GM12865 (cell line): ENCODE measurements at regions not wholly inside any gene's neighbourhood (a gene's known extent, or its start where the extent isn't known, plus 50 kb on each side); places are given as distances from the start of the nearest gene placed in this dataset.

ENCODE experiments used
- DNase-seq: peaks from one replicate; pipeline ENCODE4 v3.0.0; 2010; ENCODE audit warnings: low read depth
- H3K4me3 ChIP-seq: 2 replicates; pipeline ENCODE4 v1.5.1; 2011; ENCODE audit warnings: mild to moderate bottlenecking, low read depth, low read length, control low read depth
- TF ChIP-seq, protein P1 (sequence below): IDR thresholded peaks from 2 replicates; pipeline ENCODE4 v1.5.1; 2011; ENCODE audit warnings: low read length, control low read depth, low read depth, inconsistent platforms; ENCODE audit not compliant: insufficient read depth; ENCODE audit errors: missing control alignments

DNA sequence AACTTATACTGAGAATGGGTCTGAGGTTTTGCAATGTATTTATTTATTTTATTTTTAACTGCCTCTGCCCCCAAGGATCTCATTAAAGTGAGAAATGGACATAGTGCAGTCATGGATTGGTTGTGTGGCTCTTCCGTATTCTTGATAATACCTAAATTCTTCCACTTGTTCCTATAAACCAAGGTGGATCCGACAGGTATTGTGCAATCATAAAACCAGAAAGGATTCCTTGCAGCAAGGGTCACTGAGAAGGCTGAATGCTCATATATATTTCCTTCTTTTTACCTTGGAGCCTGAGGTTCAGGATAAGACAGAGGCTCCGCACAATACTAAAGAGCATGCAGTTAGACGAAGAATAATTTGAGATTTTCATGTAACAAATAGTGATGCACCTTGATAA is 826.0 kb upstream of the SOX11 start:
- DNase-seq: no peak
- TF ChIP-seq, protein P1, sequence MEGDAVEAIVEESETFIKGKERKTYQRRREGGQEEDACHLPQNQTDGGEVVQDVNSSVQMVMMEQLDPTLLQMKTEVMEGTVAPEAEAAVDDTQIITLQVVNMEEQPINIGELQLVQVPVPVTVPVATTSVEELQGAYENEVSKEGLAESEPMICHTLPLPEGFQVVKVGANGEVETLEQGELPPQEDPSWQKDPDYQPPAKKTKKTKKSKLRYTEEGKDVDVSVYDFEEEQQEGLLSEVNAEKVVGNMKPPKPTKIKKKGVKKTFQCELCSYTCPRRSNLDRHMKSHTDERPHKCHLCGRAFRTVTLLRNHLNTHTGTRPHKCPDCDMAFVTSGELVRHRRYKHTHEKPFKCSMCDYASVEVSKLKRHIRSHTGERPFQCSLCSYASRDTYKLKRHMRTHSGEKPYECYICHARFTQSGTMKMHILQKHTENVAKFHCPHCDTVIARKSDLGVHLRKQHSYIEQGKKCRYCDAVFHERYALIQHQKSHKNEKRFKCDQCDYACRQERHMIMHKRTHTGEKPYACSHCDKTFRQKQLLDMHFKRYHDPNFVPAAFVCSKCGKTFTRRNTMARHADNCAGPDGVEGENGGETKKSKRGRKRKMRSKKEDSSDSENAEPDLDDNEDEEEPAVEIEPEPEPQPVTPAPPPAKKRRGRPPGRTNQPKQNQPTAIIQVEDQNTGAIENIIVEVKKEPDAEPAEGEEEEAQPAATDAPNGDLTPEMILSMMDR: no peak
- H3K4me3 ChIP-seq: no peak overlapping the region

GRCh38 chr2:4868466-4868865 is 823.7 kb upstream of the SOX11 start:
- no peak for DNase-seq
- TF ChIP-seq, protein P1: no peak
- H3K4me3 ChIP-seq: no peak overlapping the region

- TF ChIP-seq, protein P1: no peak
- DNase-seq: no peak
- no peak overlapping the region for H3K4me3 ChIP-seq
These were observed 823.0 kb upstream of the SOX11 start for GRCh38 chr2:4869154-4869553.

- H3K4me3 ChIP-seq: no peak overlapping the region
- TF ChIP-seq, protein P1: no peak
- no peak for DNase-seq
These were observed 818.8 kb upstream of the SOX11 start for GRCh38 chr2:4873364-4873763.

- H3K4me3 ChIP-seq: no peak overlapping the region
- TF ChIP-seq, protein P1: no peak
- no peak for DNase-seq
These were observed 818.1 kb upstream of the SOX11 start for GRCh38 chr2:4873876-4874593.

- DNase-seq: no peak
- no peak overlapping the region for H3K4me3 ChIP-seq
- TF ChIP-seq, protein P1: no peak
These were observed 809.8 kb upstream of the SOX11 start for GRCh38 chr2:4882421-4882820.

GRCh38 chr2:4882941-4883340 is 809.2 kb upstream of the SOX11 start:
- DNase-seq: no peak
- no peak overlapping the region for H3K4me3 ChIP-seq
- TF ChIP-seq, protein P1: no peak
